ENCODE measurements at regions not wholly inside any gene's neighbourhood (a gene's known extent, or its start where the extent isn't known, plus 50 kb on each side); places are given as distances from the start of the nearest gene placed in this dataset.

DNA sequence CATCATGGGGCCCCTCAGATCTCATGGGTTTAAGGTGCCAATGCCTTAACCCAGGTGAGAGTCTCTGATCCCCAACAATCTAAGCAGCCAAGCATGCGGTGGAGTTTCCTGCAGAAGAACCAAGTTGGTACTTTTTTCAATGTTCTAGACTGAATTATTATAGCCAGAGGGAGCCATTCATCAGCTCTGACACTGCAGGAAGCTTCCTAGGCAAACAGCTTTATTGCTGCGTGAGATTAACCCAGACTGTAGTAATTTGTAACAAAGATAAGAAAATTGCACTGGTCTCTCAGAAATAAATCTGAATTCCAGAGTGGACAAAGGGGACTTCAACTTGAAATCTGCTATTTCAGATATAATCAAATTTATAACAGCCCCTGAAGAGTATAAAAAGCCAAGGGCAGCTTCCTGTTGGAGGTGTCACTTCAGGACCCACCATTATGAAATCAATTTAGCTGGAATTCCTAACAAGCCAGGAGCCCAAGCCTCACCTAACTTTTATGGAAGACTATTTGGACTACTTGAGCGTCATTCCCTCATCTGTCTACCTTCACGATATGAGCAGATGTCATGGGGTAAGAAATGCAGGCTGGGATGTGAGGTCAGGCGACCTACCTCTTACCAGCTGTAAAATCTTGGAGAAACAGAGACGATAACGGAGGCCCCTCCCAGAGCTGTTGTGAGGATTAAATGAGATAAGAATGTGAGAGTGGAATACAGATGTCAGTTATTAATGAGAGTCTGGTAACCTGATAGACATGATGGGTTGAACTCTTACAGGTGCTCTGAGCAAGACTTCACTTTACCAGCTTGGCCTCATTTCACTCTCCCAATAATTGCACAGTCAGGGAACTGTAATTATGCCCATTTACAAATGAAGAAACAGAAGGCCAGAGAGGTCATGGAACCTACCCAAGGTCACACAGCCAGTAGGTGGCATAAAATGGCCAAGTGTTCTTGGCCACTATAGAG lies 135.1 kb downstream of the RRAGC start:
- DNase-seq (ENCODE audit: extremely low spot score), result no peak
- Histone ChIP-seq H3K4me3 (ENCODE audit: low read depth, low read length) (no peak overlapping the region), H3K27ac (ENCODE audit: low read depth) (no peak overlapping the region), H3K36me3 (ENCODE audit: insufficient read depth) (no peaks in the 10 kb centered on the region), H3K4me1 (ENCODE audit: insufficient read depth) (no peaks in the 10 kb centered on the region)
- 39% methylated on average over 7 of the region's 7 CpGs for WGBS

DNA sequence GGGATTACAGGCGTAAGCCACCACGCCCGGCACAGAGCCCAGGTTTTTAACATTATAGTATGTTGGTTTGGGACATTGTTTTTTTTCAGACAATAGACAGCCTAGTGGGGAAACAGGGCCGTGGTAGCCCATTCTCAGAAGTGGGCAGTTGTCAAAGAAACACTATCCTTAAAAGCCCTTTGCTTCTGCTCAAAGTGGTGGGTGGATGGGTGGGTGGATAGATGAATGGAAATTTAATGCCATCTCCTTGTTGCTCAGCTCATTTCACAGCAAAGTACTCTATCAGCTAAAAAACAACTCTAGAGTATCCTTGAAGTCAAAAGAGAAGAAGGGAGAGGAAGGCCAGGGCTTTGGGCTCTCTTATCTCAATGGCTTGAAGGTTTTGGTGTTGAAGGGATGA lies 137.8 kb downstream of the RRAGC start:
- H3K4me1 ChIP-seq (ENCODE audit: insufficient read depth), result no peaks in the 10 kb centered on the region
- 86% methylated on average over 4 of the region's 4 CpGs for WGBS
- no peak overlapping the region for H3K27ac ChIP-seq (ENCODE audit: low read depth)
- no peaks in the 10 kb centered on the region for H3K36me3 ChIP-seq (ENCODE audit: insufficient read depth)
- no peak overlapping the region for H3K4me3 ChIP-seq (ENCODE audit: low read depth, low read length)
- no peak for DNase-seq (ENCODE audit: extremely low spot score)

DNA sequence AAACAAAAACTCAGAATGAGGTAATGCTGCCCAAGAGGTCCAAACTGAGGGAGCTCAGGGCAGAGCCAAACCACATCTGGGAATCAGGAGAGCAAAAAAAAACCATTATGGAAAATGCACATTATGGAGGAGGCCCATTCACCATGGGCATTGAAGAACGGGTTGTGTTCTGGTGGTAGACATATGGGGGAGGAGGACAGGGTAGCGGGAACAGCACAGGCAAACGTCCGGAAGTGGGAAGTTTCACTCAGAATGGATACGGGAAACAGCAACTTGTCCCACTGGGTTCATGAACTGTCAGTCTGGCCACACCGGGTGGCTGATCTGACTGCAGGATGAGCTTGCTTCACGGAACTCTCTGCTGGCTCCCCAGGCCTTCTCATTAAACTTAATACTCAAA lies 139.7 kb downstream of the RRAGC start:
- Histone ChIP-seq H3K4me3 (ENCODE audit: low read depth, low read length) (no peak overlapping the region), H3K27ac (ENCODE audit: low read depth) (no peak overlapping the region), H3K36me3 (ENCODE audit: insufficient read depth) (no peaks in the 10 kb centered on the region), H3K4me1 (ENCODE audit: insufficient read depth) (no peaks in the 10 kb centered on the region)
- WGBS, result 70% methylated on average over 7 of the region's 7 CpGs
- DNase-seq (ENCODE audit: extremely low spot score), result no peak

DNA sequence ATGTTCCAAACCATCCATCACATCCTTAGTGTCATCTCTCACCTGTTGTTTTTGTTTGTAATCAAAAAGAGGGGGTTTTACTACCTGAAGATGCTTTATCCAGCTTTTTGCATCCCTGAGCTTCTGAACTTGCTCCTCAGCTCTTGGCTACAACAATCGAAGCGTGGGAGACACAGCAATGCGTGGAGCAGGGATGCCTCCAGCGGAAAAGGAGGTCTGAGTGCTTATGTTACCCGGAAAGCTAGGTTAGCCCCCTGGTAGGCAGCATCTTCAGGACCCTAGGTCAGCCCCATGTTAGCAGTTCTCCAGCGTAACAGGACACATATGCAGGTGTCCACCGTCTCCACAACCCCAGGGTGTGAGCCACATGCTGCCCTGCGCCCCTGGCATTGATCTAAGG lies 141.5 kb downstream of the RRAGC start:
- no peak for DNase-seq (ENCODE audit: extremely low spot score)
- WGBS, result 85% methylated on average over 8 of the region's 8 CpGs
- no peak overlapping the region for H3K27ac ChIP-seq (ENCODE audit: low read depth)
- H3K36me3 ChIP-seq (ENCODE audit: insufficient read depth), result no peaks in the 10 kb centered on the region
- H3K4me3 ChIP-seq (ENCODE audit: low read depth, low read length), result no peak overlapping the region
- no peaks in the 10 kb centered on the region for H3K4me1 ChIP-seq (ENCODE audit: insufficient read depth)

DNA sequence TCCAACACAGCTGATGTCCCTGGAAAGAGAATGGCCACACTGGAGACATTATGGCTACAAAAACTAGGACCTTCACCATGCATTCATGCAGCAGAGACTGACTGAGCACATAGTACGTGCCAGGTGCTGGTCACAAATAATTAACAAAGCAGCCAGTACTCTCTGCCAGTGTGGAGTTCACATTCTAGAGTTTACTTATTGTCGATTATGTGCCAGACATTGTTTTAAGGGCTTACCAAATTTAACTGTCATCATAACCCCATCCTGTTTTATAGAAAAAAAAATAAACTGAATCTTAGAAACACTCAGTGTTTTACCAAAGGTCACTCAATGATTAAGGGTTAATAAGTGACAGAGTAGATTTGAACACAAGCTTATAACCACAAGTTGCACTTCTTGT lies 143.3 kb downstream of the RRAGC start:
- 82% methylated on average over 2 of the region's 2 CpGs for WGBS
- Histone ChIP-seq H3K4me3 (ENCODE audit: low read depth, low read length) (no peak overlapping the region), H3K27ac (ENCODE audit: low read depth) (no peak overlapping the region), H3K4me1 (ENCODE audit: insufficient read depth) (no peaks in the 10 kb centered on the region), H3K36me3 (ENCODE audit: insufficient read depth) (no peaks in the 10 kb centered on the region)
- DNase-seq (ENCODE audit: extremely low spot score), result no peak

DNA sequence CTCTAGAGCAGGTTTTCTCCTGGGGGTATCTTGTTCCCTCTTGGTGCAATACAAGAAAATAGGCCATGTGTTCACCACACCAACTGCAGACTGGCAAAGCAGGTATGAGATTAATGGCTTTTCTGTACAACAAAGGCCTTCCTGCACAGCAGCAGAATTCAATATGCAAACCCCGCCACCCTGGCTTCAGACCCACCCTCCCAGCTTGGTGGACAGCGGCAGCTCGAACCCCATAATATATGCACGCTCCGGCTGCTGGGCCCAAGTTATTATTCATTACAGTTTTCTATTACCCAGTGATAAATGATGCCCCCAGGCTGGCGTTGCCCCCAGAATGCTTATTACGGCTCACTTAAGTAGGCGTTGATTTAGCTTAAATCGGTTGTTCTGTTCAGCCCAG lies 144.2 kb downstream of the RRAGC start:
- H3K4me3 ChIP-seq (ENCODE audit: low read depth, low read length), result no peak overlapping the region
- no peak for DNase-seq (ENCODE audit: extremely low spot score)
- H3K4me1 ChIP-seq (ENCODE audit: insufficient read depth), result no peaks in the 10 kb centered on the region
- 91% methylated on average over 9 of the region's 9 CpGs for WGBS
- no peaks in the 10 kb centered on the region for H3K36me3 ChIP-seq (ENCODE audit: insufficient read depth)
- H3K27ac ChIP-seq (ENCODE audit: low read depth), result no peak overlapping the region

DNA sequence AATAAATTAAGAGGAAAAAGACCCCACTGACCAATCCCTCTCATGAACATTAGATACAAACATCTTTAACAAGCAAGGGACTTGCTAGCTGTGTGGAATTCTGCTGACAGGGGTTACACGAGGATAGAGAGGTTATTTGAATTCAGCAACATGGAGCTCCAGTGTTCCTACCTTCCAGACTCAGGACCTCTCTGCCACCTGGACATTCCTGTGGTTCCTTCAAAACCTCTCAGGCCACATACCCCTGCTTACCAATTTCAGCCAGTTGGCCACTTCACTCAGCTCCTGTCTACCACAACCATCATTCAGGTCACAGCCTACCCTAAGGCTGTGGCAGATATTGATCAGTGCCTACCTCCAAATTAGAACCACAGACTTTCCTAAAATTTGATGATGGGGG lies 147.5 kb downstream of the RRAGC start:
- Histone ChIP-seq H3K27ac (ENCODE audit: low read depth) (no peak overlapping the region), H3K36me3 (ENCODE audit: insufficient read depth) (no peaks in the 10 kb centered on the region), H3K4me3 (ENCODE audit: low read depth, low read length) (no peak overlapping the region), H3K4me1 (ENCODE audit: insufficient read depth) (no peaks in the 10 kb centered on the region)
- no peak for DNase-seq (ENCODE audit: extremely low spot score)
- 77% methylated on average over 1 of the region's 1 CpG for WGBS

DNA sequence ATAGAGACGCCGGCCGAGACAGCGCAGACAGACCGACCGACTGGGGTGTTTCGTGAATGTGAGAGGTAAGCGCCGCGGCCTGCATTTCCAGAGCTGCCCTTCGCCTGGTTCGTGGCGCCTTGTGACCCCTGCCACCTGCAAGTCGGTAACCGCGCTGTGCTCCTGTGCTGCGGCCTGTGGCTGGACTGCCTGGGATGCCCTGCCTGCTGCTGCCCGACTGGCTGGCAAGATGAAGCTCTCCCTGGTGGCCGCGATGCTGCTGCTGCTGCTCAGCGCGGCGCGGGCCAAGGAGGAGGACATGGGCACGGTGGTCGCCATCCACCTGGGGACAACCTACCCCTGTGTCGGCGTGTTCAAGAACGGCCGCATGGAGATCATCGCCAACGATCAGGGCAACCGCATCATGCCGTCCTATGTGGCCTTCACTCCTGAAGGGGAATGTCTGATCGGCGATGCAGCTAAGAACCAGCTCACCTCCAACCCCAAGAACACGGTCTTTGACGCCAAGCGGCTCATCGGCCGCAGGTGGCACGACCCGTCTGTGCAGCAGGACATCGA lies 150.8 kb downstream of the RRAGC start:
- DNase-seq (ENCODE audit: extremely low spot score), result no peak
- Histone ChIP-seq H3K4me1 (ENCODE audit: insufficient read depth) (no peaks in the 10 kb centered on the region), H3K27ac (ENCODE audit: low read depth) (no peak overlapping the region), H3K4me3 (ENCODE audit: low read depth, low read length) (no peak overlapping the region), H3K36me3 (ENCODE audit: insufficient read depth) (no peaks in the 10 kb centered on the region)
- 96% methylated on average over 44 of the region's 44 CpGs for WGBS

DNA sequence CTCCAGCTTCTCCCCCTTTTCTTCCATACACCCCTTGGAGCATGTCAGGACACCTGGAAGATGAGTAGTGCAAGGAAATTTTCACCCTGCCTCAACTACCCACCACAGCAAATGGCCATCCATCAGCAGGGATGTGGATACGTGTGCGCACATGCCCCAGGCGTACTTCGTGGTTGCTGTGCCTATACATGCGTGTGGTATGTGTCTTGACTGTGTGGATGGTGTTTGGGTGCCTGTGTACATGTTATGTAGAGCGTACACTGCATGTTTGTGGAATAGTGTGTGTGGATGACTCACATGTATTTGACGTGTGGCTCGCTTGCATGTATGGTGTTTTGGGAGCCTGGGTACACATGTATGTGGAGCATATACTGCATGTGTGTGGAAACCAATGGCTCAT lies 158.5 kb downstream of the RRAGC start:
- 89% methylated on average over 8 of the region's 8 CpGs for WGBS
- Histone ChIP-seq H3K36me3 (ENCODE audit: insufficient read depth) (no peaks in the 10 kb centered on the region), H3K27ac (ENCODE audit: low read depth) (no peak overlapping the region), H3K4me3 (ENCODE audit: low read depth, low read length) (no peak overlapping the region), H3K4me1 (ENCODE audit: insufficient read depth) (no peaks in the 10 kb centered on the region)
- no peak for DNase-seq (ENCODE audit: extremely low spot score)

DNA sequence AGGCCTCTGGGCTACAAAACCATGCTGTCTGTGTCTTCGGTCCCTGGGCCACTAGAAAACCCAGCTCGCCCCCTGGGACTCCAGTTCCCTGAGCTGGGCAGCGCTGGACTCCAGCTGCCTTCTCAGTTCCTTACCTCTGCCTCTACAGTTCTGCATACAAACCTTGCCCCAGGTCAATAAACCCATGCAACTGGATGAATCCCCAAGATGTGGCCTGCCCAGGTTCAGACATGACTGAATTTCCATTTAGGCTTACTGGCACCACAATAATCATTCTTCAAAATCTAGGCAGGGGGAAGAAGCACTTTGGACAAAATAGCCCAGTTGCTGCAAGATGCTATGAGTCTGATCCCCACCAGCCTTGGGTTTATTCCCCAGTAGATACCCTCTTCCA lies 159.5 kb downstream of the RRAGC start:
- no peak overlapping the region for H3K4me3 ChIP-seq (ENCODE audit: low read depth, low read length)
- no peaks in the 10 kb centered on the region for H3K36me3 ChIP-seq (ENCODE audit: insufficient read depth)
- H3K27ac ChIP-seq (ENCODE audit: low read depth), result no peak overlapping the region
- 88% methylated on average over 3 of the region's 3 CpGs for WGBS
- no peak for DNase-seq (ENCODE audit: extremely low spot score)
- no peaks in the 10 kb centered on the region for H3K4me1 ChIP-seq (ENCODE audit: insufficient read depth)

DNA sequence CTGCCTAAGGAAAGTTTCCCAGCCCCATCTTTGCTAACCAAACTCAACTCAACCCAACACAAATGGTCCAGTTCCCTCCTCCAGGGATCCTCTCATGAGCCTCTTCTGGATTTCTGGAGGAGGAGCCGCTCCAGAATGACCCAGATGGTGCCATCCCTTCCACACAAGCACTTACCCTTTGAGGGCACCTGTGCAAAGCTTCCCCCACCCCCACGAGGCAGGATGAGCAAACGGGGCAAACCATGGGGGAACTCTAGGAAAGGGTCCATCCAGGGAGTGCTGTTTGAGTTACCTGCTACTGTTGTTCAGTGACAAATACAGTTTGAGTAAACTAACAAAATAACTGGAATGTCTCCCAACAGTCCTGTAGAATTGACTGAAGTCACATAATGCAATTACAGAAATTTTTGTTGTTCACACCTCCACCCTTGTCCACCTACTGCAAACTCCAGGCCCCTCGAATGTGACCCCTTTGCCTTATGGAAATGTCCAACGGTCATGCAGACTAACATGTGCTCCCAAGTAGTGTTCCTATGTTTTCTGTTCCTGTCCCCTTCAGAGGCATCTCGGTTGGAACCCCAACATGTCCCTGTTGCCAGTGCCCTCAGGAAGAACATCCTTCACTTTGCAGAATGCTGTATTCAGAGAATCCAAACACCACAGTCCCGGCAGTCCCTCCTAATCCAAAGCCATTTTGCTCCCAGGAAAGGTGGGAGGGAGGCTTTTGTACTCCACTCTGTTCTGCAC lies 160.1 kb downstream of the RRAGC start:
- Histone ChIP-seq H3K4me1 (ENCODE audit: insufficient read depth) (no peaks in the 10 kb centered on the region), H3K36me3 (ENCODE audit: insufficient read depth) (no peaks in the 10 kb centered on the region), H3K27ac (ENCODE audit: low read depth) (no peak overlapping the region), H3K4me3 (ENCODE audit: low read depth, low read length) (no peak overlapping the region)
- DNase-seq (ENCODE audit: extremely low spot score), result no peak
- 68% methylated on average over 7 of the region's 7 CpGs for WGBS

DNA sequence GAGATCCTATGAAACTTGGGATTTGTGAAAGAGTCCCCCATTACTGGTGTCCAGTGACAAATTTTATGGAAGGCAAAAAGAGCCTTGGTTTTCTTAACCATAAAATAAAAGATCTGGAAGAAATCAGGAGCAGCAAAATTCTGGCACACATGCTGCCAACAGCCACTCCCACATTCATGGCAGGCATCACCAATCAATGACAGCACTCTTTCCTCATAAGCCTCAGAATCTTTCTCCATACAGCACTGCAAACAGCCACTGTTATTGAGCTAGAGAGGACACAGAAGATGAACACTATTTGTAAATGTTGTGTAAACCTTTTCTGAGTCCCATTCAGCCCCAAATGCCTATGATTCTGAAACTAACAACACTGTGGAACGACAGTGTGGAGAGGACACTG lies 162.2 kb downstream of the RRAGC start:
- H3K4me1 ChIP-seq (ENCODE audit: insufficient read depth), result no peaks in the 10 kb centered on the region
- DNase-seq (ENCODE audit: extremely low spot score), result no peak
- WGBS, result 60% methylated on average over 1 of the region's 1 CpG

DNA sequence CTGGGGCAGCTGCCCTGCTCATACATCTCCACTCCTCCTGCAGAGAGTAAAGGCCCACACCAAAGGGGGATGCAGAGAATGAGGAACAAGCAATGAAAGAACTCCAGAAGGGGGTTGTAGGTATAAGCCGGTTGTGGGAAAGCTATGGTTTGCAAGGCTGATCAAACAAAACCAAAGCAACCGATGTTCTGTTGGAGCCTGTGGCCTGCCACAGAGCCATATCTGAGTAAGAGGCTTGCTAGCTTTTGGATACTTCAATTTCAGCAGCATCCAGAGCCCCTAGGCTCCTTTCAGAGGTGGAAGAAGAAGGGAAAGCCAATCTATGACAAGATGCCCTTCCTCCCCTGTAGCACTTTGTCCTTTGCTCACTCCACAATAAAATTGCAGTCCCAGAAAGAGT lies 163.2 kb downstream of the RRAGC start:
- no peaks in the 10 kb centered on the region for H3K4me1 ChIP-seq (ENCODE audit: insufficient read depth)
- DNase-seq (ENCODE audit: extremely low spot score), result no peak
- no peaks in the 10 kb centered on the region for H3K36me3 ChIP-seq (ENCODE audit: insufficient read depth)
- no peak overlapping the region for H3K4me3 ChIP-seq (ENCODE audit: low read depth, low read length)
- 92% methylated on average over 2 of the region's 2 CpGs for WGBS
- no peak overlapping the region for H3K27ac ChIP-seq (ENCODE audit: low read depth)

More for the DNA sequence above, 162.2 kb downstream of the RRAGC start:
- Histone ChIP-seq H3K36me3 (ENCODE audit: insufficient read depth) (no peaks in the 10 kb centered on the region), H3K4me3 (ENCODE audit: low read depth, low read length) (no peak overlapping the region), H3K27ac (ENCODE audit: low read depth) (no peak overlapping the region)

DNA sequence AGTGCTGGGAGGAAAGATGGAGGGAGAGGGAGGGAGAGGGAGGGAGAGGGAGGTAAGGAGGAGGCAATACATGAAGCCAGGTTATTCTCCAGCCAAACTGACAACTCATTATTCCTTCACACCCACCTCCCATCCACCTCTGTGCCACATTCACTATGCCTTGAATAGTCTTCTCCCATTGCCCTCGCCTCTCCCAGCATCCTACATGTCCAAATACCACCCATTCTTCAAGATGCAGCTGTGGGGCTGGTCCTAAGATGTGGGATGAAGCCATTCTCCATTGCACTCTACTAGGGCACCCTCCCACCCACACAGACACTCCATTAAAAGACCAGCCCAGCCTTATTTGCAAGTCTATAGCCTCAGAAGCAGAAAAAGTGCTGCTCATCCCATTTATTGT lies 165.8 kb downstream of the RRAGC start:
- no peak for DNase-seq (ENCODE audit: extremely low spot score)

More for the DNA sequence above, 165.8 kb downstream of the RRAGC start:
- Histone ChIP-seq H3K4me3 (ENCODE audit: low read depth, low read length) (no peak overlapping the region), H3K36me3 (ENCODE audit: insufficient read depth) (no peaks in the 10 kb centered on the region), H3K4me1 (ENCODE audit: insufficient read depth) (no peaks in the 10 kb centered on the region), H3K27ac (ENCODE audit: low read depth) (no peak overlapping the region)
- 31% methylated on average over 1 of the region's 1 CpG for WGBS

Data from urinary bladder (tissue), 3 donors.